CD4-positive, CD25-positive, alpha-beta regulatory T cell (primary cell): ENCODE measurements at regions not wholly inside any gene's neighbourhood (a gene's known extent, or its start where the extent isn't known, plus 50 kb on each side); places are given as distances from the start of the nearest gene placed in this dataset.

Experiments used
- ATAC-seq, 2 donors: fragments of 150-1000 bp; cut with Tn5 transposase; one replicate each; pipeline ENCODE4 v1.10.0; 2021; ENCODE audit warnings: low read depth in 2 of 2, moderate number of reproducible peaks in 2 of 2, moderate library complexity in 1 of 2
- DNase-seq, 3 donors: peaks; one replicate each; pipeline versions ENCODE4 v3.0.0 to v3.0.0-alpha.2; 2012 to 2022; ENCODE audit warnings: mixed read lengths in 1 of 3
- H3K27ac ChIP-seq: one replicate; pipeline ENCODE4 v1.7.0; 2013; ENCODE audit warnings: mild to moderate bottlenecking, low read length; ENCODE audit not compliant: insufficient read depth, poor library complexity, severe bottlenecking
- H3K27me3 ChIP-seq: one replicate; pipeline ENCODE4 v1.7.0; 2013; ENCODE audit warnings: low read length; ENCODE audit not compliant: control insufficient read depth, insufficient read depth
- H3K36me3 ChIP-seq: one replicate; pipeline ENCODE4 v1.7.0; 2013; ENCODE audit warnings: mild to moderate bottlenecking, low read length, moderate library complexity; ENCODE audit not compliant: control insufficient read depth, insufficient read depth
- H3K4me1 ChIP-seq: 2 replicates; pipeline ENCODE4 v1.7.0; 2013; ENCODE audit warnings: mild to moderate bottlenecking, low read length; ENCODE audit not compliant: insufficient read depth, control insufficient read depth, poor library complexity, severe bottlenecking
- H3K4me3 ChIP-seq: one replicate; pipeline ENCODE4 v1.7.0; 2013; ENCODE audit warnings: low read depth, mild to moderate bottlenecking, low read length, moderate library complexity
- H3K9me3 ChIP-seq, 2 experiments: 1 replicate in 1 of 2; 2 replicates in 1 of 2; pipeline ENCODE4 v1.7.0; 2013; ENCODE audit warnings: low read length in 2 of 2, mild to moderate bottlenecking in 1 of 2, moderate library complexity in 1 of 2; ENCODE audit not compliant: control insufficient read depth in 2 of 2
- H3K27ac Mint-ChIP-seq, 3 donors: one replicate each; pipeline ENCODE4 v1.8.0; 2020 to 2022; ENCODE audit warnings: mild to moderate bottlenecking in 3 of 3, mixed read lengths in 3 of 3, moderate library complexity in 2 of 3
- H3K27me3 Mint-ChIP-seq: one replicate; pipeline ENCODE4 v1.8.0; 2022; ENCODE audit warnings: mild to moderate bottlenecking, mixed read lengths
- H3K36me3 Mint-ChIP-seq: one replicate; pipeline ENCODE4 v1.8.0; 2020; ENCODE audit warnings: mixed read lengths
- H3K4me1 Mint-ChIP-seq, 4 donors: one replicate each; pipeline ENCODE4 v1.8.0; 2020 to 2022; ENCODE audit warnings: mixed read lengths in 4 of 4, mild to moderate bottlenecking in 1 of 4
- H3K4me3 Mint-ChIP-seq, 4 donors: one replicate each; pipeline ENCODE4 v1.8.0; 2020 to 2022; ENCODE audit warnings: mild to moderate bottlenecking in 4 of 4, mixed read lengths in 4 of 4, moderate library complexity in 3 of 4
- H3K9me3 Mint-ChIP-seq, 7 donors: one replicate each; pipeline ENCODE4 v1.8.0; 2020 to 2022; ENCODE audit warnings: mixed read lengths in 7 of 7, mild to moderate bottlenecking in 3 of 7, moderate library complexity in 2 of 7

DNA sequence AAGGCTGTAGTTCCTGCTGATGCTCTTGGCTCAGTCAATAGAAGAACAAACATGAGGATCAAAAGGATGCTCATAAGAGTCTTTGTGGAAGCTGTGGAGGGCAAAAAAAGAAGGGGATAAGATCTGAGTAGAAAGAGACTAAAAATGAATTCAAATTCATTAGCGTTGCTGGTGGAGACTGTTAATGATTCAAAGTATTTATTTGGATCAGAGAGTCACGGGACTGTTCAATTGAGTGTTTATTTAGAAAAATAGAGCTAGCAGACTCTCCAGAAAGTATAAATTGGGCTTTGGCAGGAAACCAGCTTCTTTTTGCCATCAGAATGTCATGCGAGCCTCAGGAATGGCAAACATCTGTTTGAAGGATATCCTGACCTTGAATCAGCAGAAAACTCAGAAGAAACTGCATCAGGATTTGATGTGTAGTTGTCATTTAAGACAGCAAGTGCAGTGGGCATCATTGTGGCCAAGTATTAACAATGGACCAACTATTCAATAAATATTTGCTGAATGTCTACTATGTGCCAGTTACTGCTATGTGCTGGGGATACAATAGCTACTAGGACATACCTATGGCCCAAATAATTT, 126.4 kb downstream of the TBC1D30 start:
- H3K27me3 ChIP-seq: peaks cover 10% of the 10 kb centered on the region
- H3K4me3 Mint-ChIP-seq: no peak overlapping the region
- no peaks in the 10 kb centered on the region for H3K4me1 ChIP-seq
- H3K27ac Mint-ChIP-seq: no peak overlapping the region
- no peaks in the 10 kb centered on the region for H3K9me3 ChIP-seq
- no peak overlapping the region for H3K4me3 ChIP-seq
- H3K4me1 Mint-ChIP-seq: no peaks in the 10 kb centered on the region
- no peak overlapping the region for H3K27ac ChIP-seq
- H3K9me3 Mint-ChIP-seq: peaks cover 0 to 3% (median 0%) of the 10 kb centered on the region in 7 donors
- DNase-seq: no peak
- no peak for ATAC-seq
- no peaks in the 10 kb centered on the region for H3K36me3 ChIP-seq
- no peaks in the 10 kb centered on the region for H3K36me3 Mint-ChIP-seq
- H3K27me3 Mint-ChIP-seq: peaks cover 15% of the 10 kb centered on the region

DNA sequence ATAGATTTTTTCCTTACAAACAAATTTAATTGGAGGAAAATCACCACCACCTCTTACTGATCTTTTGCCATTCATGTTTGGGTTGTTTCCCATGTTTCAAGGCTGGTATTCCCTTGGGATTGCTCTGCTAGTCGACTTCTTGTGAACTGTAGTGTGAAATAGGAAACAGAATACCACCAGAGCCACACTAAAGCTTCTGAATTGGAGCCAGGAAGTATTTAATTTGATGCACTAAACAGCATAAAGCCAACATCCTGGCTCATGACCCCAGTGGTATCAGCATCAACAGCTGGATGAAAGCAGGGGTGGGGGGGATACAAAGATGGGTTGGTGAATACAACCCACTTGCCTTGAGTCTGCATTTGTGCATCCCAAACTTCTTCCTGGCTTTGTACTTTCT, 127.5 kb downstream of the TBC1D30 start:
- Histone ChIP-seq H3K4me1 (no peaks in the 10 kb centered on the region), H3K27ac (no peak overlapping the region), H3K27me3 (peaks cover 10% of the 10 kb centered on the region), H3K4me3 (no peak overlapping the region), H3K36me3 (no peaks in the 10 kb centered on the region), H3K9me3 (no peaks in the 10 kb centered on the region)
- Mint-ChIP-seq H3K27me3 (peaks cover 15% of the 10 kb centered on the region), H3K9me3 (peaks cover 0 to 3% (median 0%) of the 10 kb centered on the region in 7 donors), H3K27ac (no peak overlapping the region), H3K4me1 (no peaks in the 10 kb centered on the region), H3K4me3 (no peak overlapping the region), H3K36me3 (no peaks in the 10 kb centered on the region)
- ATAC-seq: no peak
- no peak for DNase-seq

DNA sequence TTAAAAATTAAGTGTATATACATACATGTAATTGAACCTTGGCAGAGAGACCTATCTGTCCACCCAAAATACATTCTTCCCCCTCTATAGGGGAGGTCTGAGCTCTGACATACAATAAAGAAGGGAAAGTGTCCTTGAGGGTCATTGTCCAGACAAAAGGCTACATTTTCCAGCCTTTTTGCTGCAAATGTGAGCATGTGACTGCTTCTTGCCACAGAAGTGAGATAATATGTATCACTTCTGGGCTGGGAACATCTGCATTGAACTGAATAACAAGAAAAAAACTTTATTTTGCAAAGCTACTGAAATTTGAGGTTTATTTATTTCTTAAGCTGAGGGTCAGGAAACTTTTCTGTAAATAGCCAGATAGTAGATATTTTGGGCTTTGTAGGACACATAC, 131.3 kb downstream of the TBC1D30 start:
- ATAC-seq (no peak), DNase-seq (no peak)
- Mint-ChIP-seq H3K36me3 (no peaks in the 10 kb centered on the region), H3K4me3 (no peak overlapping the region), H3K27ac (no peak overlapping the region), H3K9me3 (no peaks in the 10 kb centered on the region), H3K4me1 (no peaks in the 10 kb centered on the region), H3K27me3 (peaks cover 4% of the 10 kb centered on the region)
- no peaks in the 10 kb centered on the region for H3K36me3 ChIP-seq
- H3K27me3 ChIP-seq: peaks cover 7% of the 10 kb centered on the region
- no peaks in the 10 kb centered on the region for H3K9me3 ChIP-seq
- H3K4me3 ChIP-seq: no peak overlapping the region
- no peaks in the 10 kb centered on the region for H3K4me1 ChIP-seq
- H3K27ac ChIP-seq: no peak overlapping the region

DNA sequence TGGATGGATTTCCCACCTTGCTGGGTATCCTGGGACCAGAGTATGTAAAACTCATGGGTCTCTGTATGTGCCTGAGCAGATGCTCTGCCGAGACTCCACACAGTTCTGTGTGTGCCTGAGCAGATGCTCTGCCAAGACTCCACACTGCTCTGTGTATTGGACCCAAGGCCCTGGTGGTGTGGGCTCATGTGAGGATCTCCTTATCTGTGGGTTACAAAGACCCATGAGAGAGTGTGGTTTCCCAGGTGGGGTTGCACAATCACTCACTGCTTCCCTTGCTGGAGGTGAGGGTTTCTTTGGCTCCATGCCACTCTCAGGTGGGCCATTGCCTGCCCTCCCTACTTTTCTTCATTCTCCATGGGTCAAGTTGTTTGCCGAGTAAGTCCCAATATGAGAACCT, 141.5 kb downstream of the TBC1D30 start:
- Mint-ChIP-seq H3K4me3 (no peak overlapping the region), H3K36me3 (no peaks in the 10 kb centered on the region), H3K27ac (no peak overlapping the region), H3K27me3 (peaks cover 25% of the 10 kb centered on the region), H3K9me3 (peaks cover 0 to 21% (median 3%) of the 10 kb centered on the region in 7 donors), H3K4me1 (no peaks in the 10 kb centered on the region)
- ATAC-seq (no peak), DNase-seq (no peak)
- Histone ChIP-seq H3K27me3 (peaks cover 3% of the 10 kb centered on the region), H3K36me3 (no peaks in the 10 kb centered on the region), H3K4me3 (no peak overlapping the region), H3K9me3 (no peaks in the 10 kb centered on the region), H3K27ac (no peak overlapping the region), H3K4me1 (no peaks in the 10 kb centered on the region)

DNA sequence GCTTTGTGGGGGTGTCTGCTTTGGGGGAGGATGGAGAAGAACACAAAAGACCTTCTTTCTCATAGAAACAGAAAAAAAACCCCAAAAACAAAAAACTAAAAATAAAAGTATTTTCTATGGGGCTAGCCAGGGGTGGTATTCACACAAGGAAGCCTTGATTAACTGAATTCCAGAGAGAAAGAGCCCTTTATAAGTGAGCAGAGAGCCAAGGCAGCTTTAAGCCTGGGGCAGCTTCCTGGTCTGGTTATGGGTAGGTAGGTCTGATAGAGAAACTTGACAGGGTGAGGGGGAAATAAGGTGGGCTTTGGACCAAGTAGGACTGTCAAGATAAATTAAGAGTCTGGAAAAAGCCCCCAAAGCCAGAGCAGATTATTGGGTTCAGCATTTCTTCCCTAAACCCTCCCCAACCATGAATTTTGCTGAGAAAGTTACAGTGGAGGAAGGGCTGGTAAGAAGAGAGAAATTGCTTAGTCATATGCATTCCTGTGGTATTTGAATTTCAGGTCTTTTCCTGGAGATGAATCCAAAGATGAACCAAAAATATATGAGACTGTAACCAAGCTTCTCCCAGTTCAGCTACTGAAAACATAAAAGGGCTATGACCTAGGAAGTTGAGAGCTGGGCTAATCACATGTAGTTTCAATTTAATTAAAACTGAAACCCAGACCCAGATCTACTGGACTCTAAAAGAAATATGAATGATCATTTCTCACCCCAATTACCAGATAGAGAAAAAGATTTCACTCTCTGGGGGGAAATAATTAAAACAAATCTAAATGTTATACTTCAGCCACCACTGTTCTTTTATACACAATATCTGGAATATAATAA, 144.8 kb downstream of the TBC1D30 start:
- ATAC-seq (no peak), DNase-seq (no peak)
- H3K9me3 ChIP-seq: no peaks in the 10 kb centered on the region
- peaks cover 3% of the 10 kb centered on the region for H3K27me3 ChIP-seq
- H3K27ac ChIP-seq: no peak overlapping the region
- H3K27ac Mint-ChIP-seq: no peak overlapping the region
- H3K4me1 ChIP-seq: no peaks in the 10 kb centered on the region
- H3K36me3 Mint-ChIP-seq: no peaks in the 10 kb centered on the region
- H3K4me3 Mint-ChIP-seq: no peak overlapping the region
- H3K36me3 ChIP-seq: no peaks in the 10 kb centered on the region
- H3K27me3 Mint-ChIP-seq: peaks cover 27% of the 10 kb centered on the region
- no peaks in the 10 kb centered on the region for H3K4me1 Mint-ChIP-seq
- peaks cover 0 to 12% (median 0%) of the 10 kb centered on the region in 7 donors for H3K9me3 Mint-ChIP-seq
- H3K4me3 ChIP-seq: no peak overlapping the region

DNA sequence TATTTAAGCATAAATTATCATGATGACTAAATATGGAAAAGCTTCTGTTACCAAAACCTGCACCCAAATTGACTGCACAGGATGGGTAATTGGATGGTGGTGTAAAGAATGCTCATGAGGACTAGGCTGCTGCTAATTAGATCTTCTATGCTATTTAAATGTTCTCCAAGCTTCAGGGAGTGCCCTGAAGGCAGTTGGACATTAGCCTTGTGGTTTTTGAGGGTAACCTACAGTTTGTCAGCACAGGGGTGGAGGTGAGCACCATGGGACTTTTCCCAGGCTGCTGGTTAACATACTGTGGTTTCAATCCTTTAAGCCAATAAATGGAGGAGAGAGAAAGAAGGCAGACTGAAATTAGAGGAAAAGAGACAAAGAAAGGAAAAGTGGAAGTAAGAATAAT, 145.0 kb downstream of the WIF1 start:
- Mint-ChIP-seq H3K27me3 (peaks cover 23% of the 10 kb centered on the region), H3K4me3 (no peak overlapping the region), H3K4me1 (no peaks in the 10 kb centered on the region), H3K27ac (no peak overlapping the region), H3K36me3 (no peaks in the 10 kb centered on the region), H3K9me3 (peaks cover 0 to 20% (median 2%) of the 10 kb centered on the region in 7 donors)
- no peak for DNase-seq
- Histone ChIP-seq H3K27me3 (peaks cover 2% of the 10 kb centered on the region), H3K9me3 (no peaks in the 10 kb centered on the region), H3K27ac (no peak overlapping the region), H3K4me1 (no peaks in the 10 kb centered on the region), H3K4me3 (no peak overlapping the region), H3K36me3 (no peaks in the 10 kb centered on the region)
- no peak for ATAC-seq

DNA sequence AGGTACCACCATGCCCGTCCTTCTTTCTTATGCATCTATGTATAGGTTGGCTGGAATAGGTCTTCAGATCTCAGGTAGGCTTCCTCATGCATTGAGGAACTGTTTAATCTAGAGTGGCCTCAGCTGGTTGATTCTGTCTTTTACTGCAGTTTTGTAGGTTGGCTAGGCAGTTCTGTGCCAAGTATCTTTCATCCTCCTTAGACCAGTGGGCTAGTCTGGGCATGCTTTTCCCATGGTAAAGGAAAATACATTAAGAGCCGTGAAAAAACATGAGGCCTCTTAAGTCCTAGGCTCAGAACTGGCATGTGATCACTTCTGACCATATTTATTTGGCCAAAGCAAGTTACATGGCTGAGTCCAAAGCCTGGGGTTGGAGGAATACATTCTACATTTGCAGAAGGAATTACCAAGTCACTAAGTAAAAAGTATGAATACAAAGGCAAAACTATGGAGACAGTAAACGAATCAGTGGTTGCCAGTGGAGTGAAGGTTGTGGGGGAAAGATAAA, 137.3 kb downstream of the WIF1 start:
- peaks cover 1% of the 10 kb centered on the region for H3K27me3 ChIP-seq
- no peak for ATAC-seq
- no peak overlapping the region for H3K27ac ChIP-seq
- H3K27ac Mint-ChIP-seq: no peak overlapping the region
- H3K4me3 Mint-ChIP-seq: no peak overlapping the region
- DNase-seq: no peak
- peaks cover 0 to 11% (median 3%) of the 10 kb centered on the region in 7 donors for H3K9me3 Mint-ChIP-seq
- H3K9me3 ChIP-seq: no peaks in the 10 kb centered on the region
- peaks cover 8% of the 10 kb centered on the region for H3K27me3 Mint-ChIP-seq
- no peaks in the 10 kb centered on the region for H3K4me1 Mint-ChIP-seq
- no peak overlapping the region for H3K4me3 ChIP-seq
- no peaks in the 10 kb centered on the region for H3K36me3 ChIP-seq
- H3K4me1 ChIP-seq: no peaks in the 10 kb centered on the region
- H3K36me3 Mint-ChIP-seq: no peaks in the 10 kb centered on the region
